GM19463 (cell line): ENCODE measurements at regions not wholly inside any gene's neighbourhood (a gene's known extent, or its start where the extent isn't known, plus 50 kb on each side); places are given as distances from the start of the nearest gene placed in this dataset.
"Not testable (repeated sequence)": the region's sequence is repeated elsewhere in the genome, so short reads cannot be mapped to it uniquely, and the experiment has no call there.

Experiments used
- ATAC-seq: cut with Tn5 transposase; IDR thresholded peaks from one replicate; pipeline ENCODE4 v1.9.1; 2021; ENCODE audit warnings: mild to moderate bottlenecking, moderate library complexity; ENCODE audit not compliant: unreplicated experiment

DNA sequence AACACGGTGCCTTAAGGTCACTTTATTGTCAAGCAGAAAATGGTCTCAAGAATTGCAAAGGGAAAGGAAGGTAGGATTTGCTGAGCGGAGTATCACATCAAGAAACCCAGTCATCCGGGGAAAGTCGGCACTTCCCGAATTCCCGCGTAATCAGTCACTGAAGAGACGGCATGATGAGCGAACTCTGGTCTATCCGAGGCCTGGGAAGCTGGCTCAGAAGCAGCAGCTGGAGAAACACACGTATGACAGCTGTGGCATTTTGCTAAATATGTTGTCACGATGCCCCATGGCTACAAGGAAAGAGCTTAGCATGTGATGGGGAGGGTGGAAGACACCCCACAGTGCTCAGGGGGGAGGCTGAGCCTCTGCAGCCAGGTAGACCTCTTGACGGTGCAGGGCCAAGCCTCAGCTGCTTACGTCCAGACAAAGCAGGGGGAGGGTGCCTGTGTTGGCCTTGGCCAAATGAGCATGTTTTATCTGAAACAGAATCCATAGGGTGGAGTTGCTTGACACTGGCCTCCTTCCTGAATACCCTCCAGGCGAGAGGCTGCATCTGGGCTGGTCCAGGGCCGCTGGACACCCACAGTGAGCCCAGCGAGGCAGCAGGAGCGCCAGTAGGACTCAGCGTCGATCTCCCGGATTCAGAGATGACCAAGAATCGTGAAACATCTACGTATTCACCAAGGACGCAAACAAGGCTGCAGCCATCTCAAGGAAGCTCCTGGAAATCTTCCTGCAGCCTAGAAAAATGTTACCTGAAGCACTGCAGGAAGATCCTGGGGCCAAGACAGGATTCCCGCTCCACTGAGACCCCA, 118.8 kb upstream of the AFDN start:
- no peak for ATAC-seq

DNA sequence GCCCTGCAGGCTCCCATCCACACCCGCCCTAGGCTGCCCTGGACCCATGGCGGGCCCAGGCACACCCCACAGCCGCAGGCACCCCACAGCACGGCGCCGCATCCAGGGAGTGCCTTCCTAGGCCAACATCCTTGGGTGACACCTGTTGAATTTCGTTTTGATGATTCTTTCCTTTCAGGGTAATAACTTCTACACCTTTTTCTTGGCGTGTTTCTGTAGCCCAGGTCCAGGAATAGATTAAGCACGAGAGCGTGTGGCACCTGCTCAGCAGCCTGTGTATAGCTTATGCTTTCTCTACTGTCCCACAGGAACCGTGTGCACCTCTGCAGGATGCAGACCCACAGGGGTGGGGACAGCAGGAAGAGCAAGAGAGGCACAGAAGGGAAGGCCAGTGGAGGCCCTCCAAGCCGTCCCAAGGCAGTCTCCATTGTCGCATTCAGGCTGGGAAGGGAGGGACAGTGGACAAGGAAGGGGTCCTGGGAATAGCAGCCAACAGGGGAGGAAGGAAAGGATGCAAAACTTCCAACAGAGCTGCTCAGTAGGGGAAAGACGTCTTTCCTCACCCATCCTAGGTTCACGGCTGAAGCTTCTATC, 118.1 kb upstream of the AFDN start:
- ATAC-seq = no peak

DNA sequence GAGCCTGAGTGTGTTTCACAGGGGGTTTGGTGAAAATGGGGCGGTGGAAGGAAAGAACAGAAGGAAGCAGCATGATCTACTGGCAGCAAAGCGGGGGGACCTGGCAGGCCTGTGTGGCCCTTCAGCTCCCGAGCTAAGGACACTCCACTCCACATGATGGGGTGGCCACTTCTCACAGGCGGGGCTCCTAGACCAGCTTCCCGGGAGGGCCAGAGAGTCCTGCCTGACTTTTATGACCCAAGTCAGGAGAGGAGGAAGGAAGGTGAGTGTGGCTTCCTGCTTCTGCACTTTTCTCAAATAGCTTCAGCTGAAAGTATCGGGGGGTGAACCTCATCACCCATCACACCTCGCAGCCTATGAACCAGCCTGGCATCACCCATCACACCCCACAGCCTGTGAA, 117.5 kb upstream of the AFDN start:
- ATAC-seq = no peak

DNA sequence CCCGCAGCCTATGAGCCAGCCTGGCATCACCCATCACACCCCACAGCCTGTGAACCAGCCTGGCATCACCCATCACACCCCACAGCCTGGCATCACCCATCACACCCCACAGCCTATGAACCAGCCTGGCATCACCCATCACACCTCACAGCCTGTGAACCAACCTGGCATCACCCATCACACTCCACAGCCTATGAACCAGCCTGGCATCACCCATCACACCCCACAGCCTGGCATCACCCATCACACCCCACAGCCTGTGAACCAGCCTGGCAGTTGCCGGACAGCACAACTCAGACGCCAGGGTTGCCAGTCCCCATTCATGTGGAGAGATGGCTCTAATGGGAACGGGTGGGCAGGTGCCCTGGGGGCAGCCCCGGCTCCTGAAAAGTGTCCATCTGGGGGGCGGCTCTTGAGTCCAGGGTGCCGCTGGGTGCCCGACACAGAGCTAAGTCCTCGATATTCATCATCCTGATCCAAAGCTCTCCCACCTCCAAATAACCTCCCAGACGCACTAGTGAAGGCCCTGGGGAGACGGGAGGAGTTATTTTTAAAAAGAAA, 116.9 kb upstream of the AFDN start:
- not testable (repeated sequence) for ATAC-seq

DNA sequence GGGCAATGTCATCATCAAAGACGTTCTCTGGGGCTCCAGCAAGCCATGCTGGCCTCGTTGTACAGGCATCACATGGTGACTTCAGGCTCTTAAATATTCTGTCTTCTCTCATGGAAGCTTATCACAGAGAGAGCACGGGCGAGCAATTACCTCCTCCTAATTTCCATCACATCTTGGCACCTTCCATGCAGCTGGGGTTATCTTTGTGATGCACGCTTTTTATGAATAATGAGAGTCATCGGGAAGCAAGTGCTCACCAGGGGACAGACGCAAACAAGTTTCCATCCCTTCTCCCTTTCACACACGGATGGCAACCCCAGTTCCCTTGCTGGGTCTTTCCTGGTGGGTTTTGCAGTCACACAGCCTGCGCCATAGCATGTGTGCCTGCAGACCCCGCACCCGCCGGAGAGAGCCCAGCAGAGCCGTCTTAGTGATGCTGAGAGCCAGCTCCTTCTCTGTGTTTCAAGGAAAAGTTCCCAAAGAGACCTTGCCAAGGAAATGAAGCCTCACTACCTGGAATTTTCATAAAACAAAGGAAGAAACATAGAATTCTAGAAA, 116.3 kb upstream of the AFDN start:
- no peak for ATAC-seq

DNA sequence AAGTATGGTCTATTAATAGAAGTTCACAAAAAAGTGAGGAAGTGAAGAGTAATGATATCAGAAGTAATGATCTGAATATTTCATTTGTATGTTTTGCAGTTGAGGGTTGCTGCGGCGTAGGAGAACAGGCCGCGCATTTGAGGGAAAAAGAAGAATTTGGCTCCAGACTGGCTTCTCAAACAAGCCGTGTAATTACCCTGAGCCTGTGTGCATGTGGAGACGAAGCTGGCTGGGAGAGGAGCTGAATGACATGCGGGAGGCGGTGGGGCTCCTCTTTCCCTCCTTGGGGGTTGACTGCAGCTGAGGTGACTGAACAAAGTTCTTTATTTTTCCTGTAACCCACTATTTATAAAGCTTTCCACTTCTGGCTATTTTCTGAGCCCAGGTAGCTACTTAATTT, 115.5 kb upstream of the AFDN start:
- no peak for ATAC-seq

DNA sequence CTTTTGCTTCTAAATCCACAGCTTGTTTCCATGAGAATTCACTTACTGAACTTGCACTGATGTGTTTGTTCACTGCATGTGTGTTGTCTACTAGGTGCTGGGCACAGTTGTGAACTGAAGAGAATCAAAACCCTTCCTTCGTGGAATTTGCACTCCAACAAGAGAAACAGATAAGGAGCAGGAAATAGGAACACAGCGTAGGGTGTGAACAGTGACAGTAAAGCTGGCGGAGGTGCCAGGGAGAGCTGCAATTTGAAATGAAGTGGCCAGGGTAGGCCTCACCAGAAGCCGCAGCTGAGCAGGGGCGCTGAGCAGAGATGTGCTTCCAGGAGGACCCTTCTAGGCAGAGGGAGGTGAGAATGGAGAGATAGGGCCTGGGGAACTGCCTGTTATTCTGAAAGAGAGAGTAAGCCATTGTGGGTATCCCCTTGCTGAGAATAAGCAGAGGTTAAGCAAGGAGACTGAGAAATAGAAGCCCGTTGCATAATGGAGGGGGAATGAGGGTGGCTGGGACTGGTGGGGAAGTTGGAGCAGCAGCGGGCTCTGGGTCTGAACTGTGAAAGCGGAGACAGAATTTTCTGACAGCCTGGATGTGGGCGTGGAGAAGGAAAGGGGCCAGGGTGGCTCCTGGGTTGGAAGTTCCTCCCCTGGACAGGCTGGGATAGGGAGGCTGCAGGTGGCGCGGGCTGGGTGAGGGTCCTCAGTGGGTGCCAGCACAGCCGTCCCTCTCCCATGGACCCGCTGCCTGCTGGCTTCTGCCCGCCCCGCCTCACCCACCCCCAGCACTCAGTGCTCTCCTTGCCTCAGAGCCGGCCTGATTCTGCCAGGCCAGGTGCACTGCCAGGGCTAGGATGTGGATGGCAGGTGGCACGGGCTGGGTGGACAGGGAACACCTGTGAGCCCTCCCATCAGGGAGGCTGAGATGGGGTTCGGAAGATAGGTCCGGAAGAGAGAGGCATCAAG, 114.7 kb upstream of the AFDN start:
- no peak for ATAC-seq

DNA sequence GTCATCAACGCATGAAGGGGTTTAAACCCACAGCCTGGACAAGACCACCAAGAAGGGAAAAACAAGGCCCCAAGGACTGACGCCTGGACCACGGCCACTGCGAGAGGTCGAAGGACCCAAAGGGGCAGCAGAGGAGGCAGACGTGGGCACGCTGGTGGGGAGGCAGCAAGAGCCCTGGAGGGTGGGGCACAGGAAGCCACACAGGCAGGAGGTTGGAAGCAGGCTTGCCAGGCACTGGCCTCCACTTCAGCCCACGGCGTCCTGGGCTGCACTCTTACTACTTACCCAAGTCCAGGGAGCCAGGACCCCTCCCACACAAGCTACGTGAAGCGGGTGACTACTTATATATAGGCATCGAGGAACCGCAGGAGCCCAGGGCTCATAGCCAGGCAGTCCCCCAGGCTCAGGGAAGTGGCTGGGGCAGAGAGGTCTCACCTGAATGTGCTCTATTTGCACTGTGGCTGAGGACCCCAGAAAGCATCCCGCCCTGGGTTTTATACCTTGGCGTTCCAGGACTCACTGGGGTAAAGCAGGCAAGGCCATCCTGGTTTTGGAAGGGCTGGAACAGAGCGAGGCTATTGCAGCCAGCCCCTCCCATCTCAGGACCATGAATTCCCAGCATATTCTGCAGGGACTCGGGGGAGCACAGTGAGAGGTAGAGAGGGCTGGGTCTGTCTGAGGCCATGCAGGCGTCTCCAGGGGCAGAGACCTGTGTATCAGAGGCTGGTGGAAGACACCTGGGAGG, 113.8 kb upstream of the AFDN start:
- no peak for ATAC-seq

DNA sequence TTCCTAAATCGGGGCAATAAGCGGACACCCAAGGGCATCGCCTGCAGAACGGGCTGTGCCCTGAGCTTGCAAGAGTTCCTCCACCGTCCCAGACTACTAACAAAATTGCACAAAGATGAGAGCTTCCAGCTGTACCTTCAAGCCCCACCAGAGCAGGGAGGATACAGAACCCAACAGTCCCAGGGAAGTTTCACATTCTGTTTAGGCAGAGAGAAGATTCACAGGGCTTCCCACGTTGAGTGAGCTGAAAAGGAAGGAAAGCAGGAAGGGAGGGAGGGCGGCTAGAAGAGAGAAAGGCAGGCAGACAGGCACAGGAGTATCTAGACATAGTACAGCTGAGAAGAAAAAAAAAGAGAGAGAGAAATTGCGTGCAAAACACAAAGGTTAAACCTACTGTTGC, 112.6 kb upstream of the AFDN start:
- ATAC-seq = no peak

DNA sequence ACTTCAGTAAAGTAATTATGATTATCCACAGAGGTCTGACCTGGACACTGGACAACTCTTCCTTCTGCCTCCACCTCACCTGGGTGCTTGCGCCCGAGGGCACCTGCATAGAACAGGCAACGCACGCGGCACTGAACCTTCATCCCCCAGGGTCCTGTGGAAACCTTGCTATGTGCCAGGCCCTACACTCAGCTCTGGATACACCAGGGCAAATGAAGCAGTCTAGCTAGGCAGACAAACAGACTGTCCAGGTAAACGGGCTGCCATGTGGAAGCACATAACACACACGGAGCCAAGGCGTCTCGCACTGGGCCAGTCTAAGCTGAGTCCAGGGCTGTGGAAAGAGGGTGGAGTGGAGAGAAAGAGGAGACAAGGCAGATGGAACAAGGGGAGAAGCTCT, 109.3 kb upstream of the AFDN start:
- no peak for ATAC-seq

DNA sequence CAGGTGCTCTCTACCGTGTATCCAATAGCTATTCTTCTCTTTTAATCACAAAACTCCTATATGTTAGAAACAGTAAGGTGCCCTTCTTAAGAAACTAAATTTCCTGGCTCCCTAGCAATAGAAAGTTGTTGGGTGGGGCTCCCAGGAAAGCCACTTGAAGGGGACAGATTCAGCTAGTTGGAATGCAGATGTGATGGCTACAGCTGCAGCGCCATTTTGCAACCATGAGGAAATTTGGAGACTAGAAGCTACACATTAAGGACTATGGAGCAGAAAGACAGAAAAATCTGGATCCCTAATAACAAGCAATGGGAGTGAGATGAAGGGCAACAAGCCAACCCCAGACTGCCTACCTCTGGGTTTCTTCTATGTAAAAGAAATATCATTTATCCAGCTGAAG, 108.8 kb upstream of the AFDN start:
- no peak for ATAC-seq

DNA sequence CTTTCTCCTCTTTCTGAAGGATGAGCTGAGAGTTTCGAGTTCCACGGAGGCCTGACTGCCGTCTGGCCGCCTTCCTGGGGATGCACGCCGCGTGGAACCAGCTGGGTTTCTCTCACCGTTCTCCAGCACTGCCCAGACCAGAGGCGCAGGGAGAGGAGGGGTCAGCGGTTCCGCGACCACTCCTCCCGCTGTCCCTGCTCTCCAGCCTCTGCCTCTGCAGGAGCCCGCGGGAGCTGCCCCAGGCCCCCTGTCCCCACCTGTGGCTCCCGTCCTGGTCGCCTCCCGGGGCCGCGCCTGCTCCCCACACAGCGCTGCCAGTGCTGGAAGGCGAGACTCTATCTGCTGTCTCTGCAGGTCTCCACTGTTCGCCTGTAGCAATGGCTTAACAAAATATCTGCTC, 106.8 kb upstream of the AFDN start:
- ATAC-seq = no peak

DNA sequence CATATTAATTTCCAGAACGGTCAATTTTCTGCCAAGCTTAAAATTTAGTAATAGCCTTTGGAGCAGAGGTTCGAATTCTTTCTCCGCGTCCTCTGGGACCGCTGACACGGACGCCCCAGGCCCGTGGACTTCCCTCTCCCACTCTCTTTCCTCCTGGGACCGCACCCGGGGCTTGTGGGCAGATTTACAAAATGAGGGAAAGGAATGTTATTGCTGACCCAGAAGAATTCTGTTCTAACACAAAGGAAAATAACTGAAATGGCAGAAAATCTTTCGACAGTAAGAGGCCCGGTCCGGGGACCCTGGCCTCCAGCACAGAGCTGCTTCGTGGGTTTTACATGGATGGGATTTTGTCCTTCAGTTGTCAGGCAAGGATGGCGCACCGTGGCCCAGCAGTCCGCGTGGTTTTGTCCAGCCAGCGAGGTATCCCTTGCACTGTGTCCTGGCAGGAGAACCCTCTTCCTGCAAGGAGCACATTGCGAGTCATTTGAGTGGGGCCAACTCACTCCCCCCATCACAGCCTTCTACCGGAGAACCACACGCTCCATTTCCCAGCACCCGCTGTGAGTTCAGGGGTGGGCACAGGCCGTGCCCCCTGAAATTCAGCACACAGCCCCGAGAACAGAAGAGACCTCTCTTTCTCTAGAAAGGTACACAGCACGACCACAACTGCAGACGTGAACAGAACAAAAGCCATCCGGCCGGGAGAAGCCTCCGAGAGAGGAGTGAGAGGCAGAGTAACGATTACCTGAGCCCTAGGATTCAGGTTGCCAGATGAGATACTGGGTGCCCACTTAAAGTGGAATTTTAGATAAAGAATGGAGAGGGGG, 106.0 kb upstream of the AFDN start:
- ATAC-seq = no peak

DNA sequence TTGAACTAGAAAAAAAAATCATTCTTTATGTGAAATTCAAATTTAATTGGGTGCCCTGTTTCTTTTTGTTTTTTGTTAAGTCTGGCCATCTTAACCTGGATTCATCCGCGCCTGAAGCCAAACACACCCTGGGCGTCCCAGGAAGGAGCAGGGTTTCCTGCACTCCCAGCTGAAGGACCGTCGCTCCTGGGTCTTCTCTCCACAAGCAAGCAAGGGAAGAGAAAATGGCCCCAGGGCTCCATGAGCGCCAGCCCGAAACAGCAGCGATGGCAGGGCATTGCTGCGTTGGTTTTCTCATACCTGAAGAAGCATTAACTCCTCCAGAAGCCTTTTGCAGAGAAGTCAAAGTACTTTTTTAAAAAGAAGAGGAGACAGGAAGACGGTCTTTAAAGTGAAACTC, 105.4 kb upstream of the AFDN start:
- ATAC-seq = no peak

DNA sequence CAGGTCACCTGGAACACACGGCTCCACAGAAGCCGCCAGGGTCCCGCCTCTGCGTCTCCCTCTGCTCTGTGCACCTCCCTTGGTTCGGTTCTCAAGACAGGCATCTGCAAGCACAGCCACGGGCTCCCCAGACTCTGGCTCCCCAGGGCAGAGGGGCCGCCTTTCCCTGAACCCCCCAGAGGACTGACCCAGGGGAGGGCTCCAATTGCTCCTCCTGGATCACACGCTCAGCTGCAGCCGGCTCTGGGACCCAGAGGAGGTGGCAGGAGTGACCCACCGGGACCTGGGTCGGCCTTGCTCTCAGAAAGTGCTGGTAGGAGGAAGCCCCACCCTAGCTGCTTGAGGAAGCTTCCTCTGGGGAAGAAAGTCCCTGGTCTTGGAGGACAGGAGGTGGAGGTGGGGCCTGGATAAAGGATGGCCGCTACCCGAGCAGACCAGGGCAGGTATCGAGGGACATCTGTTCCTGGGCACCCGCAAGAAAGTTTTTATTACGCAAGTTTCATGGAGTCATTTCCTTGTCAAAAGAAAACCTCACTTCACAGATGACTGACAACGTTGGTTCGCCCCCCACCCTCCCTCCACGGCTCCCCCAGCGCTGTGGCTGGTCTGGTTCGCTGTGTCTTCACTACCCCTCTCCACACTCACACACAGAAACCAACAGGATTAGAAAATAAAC, 103.9 kb upstream of the AFDN start:
- ATAC-seq = no peak

DNA sequence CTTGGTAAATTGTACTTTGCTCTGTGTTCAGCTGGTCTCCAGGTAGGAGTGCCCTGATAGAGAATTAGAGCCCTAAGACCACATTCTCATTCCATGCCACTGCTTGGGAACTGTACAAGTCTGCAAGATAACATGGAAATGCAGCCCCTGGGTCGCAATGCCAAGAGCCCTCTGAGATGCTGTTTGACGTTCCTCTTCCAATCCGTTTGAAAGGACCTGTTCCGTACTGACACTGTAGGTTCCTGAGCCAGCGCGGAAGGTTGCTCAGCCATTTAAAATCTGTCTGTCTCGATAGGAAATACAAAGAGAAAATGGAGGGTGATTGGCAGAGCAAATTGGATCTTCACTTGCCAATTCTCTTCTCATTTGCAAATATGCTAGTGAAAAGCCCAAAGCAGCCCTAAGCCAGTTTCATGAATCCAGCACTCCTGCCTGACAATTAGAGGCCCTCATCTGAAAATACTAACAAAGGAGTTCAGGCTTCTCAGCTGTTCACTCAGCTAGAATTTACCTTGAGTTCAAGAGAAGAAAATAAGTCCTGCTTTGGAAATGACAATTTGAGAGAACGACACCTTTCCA, 100.6 kb upstream of the AFDN start:
- ATAC-seq = no peak

DNA sequence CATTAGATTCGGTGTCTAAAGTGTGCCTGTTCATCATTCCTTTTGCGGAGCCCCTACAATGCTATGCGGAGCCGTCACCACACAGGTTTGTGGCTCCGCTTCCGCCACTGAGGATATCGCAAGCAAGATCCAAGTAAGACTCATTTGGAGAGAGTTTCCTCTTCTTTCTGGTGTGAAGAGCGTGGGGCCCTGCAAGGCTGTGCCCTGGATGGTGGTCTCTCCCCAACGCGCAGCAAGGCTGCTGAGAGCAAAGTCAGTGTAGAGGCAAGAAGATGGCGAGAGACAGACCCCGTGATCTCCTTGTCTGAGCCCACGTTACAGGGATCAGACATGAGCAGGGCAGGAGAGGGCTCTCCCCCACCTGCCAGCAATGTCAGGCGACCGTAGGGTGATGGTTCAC, 96.3 kb upstream of the AFDN start:
- ATAC-seq = no peak

DNA sequence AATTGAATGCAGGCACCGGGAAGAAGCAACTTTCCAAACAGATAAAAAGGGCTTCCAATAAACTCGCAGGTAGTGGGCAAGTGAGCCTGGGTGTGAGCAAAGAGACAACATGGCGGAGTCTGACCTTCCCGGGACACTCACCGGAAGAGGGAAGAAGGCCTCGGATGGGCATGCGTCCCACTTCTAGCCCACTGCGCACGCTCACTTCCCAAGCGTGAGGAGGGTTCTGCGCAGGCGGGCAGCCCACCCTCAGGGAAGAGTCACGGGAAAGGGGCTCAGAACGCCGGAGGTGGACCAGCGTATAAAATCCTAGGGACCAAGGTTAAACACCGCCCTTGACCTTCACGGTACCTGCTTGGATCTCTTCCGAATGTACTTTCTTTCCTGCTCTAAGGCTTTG, 95.5 kb upstream of the AFDN start:
- ATAC-seq = no peak
